Osteocyte (in vitro differentiated cells): ENCODE measurements at regions not wholly inside any gene's neighbourhood (a gene's known extent, or its start where the extent isn't known, plus 50 kb on each side); places are given as distances from the start of the nearest gene placed in this dataset.

Experiments used
- DNase-seq: peaks from one replicate; pipeline ENCODE4 v3.0.0; 2021; ENCODE audit warnings: mixed read lengths; ENCODE audit not compliant: unreplicated experiment; ENCODE audit errors: extremely low spot score
- H3K27ac Mint-ChIP-seq: one replicate; pipeline ENCODE4 v1.8.0; 2021; ENCODE audit warnings: mild to moderate bottlenecking, mixed read lengths; ENCODE audit not compliant: unreplicated experiment
- H3K27me3 Mint-ChIP-seq: one replicate; pipeline ENCODE4 v1.8.0; 2021; ENCODE audit warnings: mixed read lengths; ENCODE audit not compliant: unreplicated experiment
- H3K36me3 Mint-ChIP-seq: one replicate; pipeline ENCODE4 v1.8.0; 2021; ENCODE audit warnings: mixed read lengths; ENCODE audit not compliant: unreplicated experiment
- H3K4me1 Mint-ChIP-seq: one replicate; pipeline ENCODE4 v1.8.0; 2021; ENCODE audit warnings: mixed read lengths; ENCODE audit not compliant: unreplicated experiment
- H3K4me3 Mint-ChIP-seq: one replicate; pipeline ENCODE4 v1.8.0; 2021; ENCODE audit warnings: mild to moderate bottlenecking, moderate library complexity, mixed read lengths; ENCODE audit not compliant: unreplicated experiment
- H3K9me3 Mint-ChIP-seq: one replicate; pipeline ENCODE4 v1.8.0; 2021; ENCODE audit warnings: mixed read lengths; ENCODE audit not compliant: unreplicated experiment
- CTCF ChIP-seq: fragments of 200-600 bp; sonication (generic); IDR thresholded peaks from 2 replicates; pipeline ENCODE4 v1.5.0; 2021; ENCODE audit warnings: antibody characterized with exemption, mild to moderate bottlenecking, moderate library complexity

- Mint-ChIP-seq H3K4me1 (peaks cover 11% of the 10 kb centered on the region), H3K27me3 (no peaks in the 10 kb centered on the region)
These were observed 1331.2 kb upstream of the B3GALT2 start for GRCh38 chr1:194517567-194517966.

GRCh38 chr1:194515916-194516315 is 1329.5 kb upstream of the B3GALT2 start:
- no peak overlapping the region for H3K27ac Mint-ChIP-seq
- H3K9me3 Mint-ChIP-seq, result peaks cover 6% of the 10 kb centered on the region
- no peak overlapping the region for H3K4me3 Mint-ChIP-seq
- no peak for TF ChIP-seq CTCF
- DNase-seq, result no peak
- H3K27me3 Mint-ChIP-seq, result no peaks in the 10 kb centered on the region
- no peaks in the 10 kb centered on the region for H3K36me3 Mint-ChIP-seq
- H3K4me1 Mint-ChIP-seq, result peaks cover 14% of the 10 kb centered on the region

More at GRCh38 chr1:194517567-194517966, 1331.2 kb upstream of the B3GALT2 start:
- peaks cover 6% of the 10 kb centered on the region for H3K9me3 Mint-ChIP-seq
- H3K4me3 Mint-ChIP-seq, result no peak overlapping the region
- no peak for DNase-seq
- no peak for TF ChIP-seq CTCF
- no peaks in the 10 kb centered on the region for H3K36me3 Mint-ChIP-seq
- no peak overlapping the region for H3K27ac Mint-ChIP-seq

- no peak for TF ChIP-seq CTCF
- Mint-ChIP-seq H3K27me3 (no peaks in the 10 kb centered on the region), H3K4me3 (no peak overlapping the region), H3K9me3 (peaks cover 8% of the 10 kb centered on the region), H3K4me1 (peaks cover 17% of the 10 kb centered on the region), H3K27ac (no peak overlapping the region), H3K36me3 (peaks cover 4% of the 10 kb centered on the region)
- no peak for DNase-seq
These were observed 1326.5 kb upstream of the B3GALT2 start for GRCh38 chr1:194512957-194513356.

GRCh38 chr1:194512345-194512744 is 1325.9 kb upstream of the B3GALT2 start:
- DNase-seq, result no peak
- Mint-ChIP-seq H3K4me3 (no peak overlapping the region), H3K27ac (no peak overlapping the region), H3K9me3 (peaks cover 8% of the 10 kb centered on the region), H3K4me1 (peaks cover 17% of the 10 kb centered on the region), H3K27me3 (no peaks in the 10 kb centered on the region), H3K36me3 (peaks cover 4% of the 10 kb centered on the region)
- TF ChIP-seq CTCF, result no peak

- peaks cover 22% of the 10 kb centered on the region for H3K4me1 Mint-ChIP-seq
These were observed 1316.8 kb upstream of the B3GALT2 start for GRCh38 chr1:194503209-194503608.

More at GRCh38 chr1:194503209-194503608, 1316.8 kb upstream of the B3GALT2 start:
- Mint-ChIP-seq H3K36me3 (no peaks in the 10 kb centered on the region), H3K9me3 (no peaks in the 10 kb centered on the region), H3K27me3 (no peaks in the 10 kb centered on the region), H3K27ac (no peak overlapping the region), H3K4me3 (no peak overlapping the region)
- DNase-seq, result no peak
- TF ChIP-seq CTCF, result no peak
